HEK293 (cell line): ENCODE measurements at regions not wholly inside any gene's neighbourhood (a gene's known extent, or its start where the extent isn't known, plus 50 kb on each side); places are given as distances from the start of the nearest gene placed in this dataset.

Experiments used
- CTCF ChIA-PET: fragments of 350-600 bp; formaldehyde crosslinking; extraction: SDS; loops from one replicate; lab custom pipeline; 2021; ENCODE audit warnings: antibody characterized with exemption; lab: Yijun Ruan, JAX
- POLR2A ChIA-PET: fragments of 300-600 bp; formaldehyde crosslinking; extraction: SDS; loops from one replicate; lab custom pipeline; 2020; ENCODE audit warnings: antibody characterized with exemption, inconsistent platforms; lab: Yijun Ruan, JAX
- H3K27ac ChIP-seq: fragments of 200-500 bp; sonication (Bioruptor generic); 2 replicates; pipeline ENCODE4 v1.5.1; 2014; ENCODE audit warnings: low read depth, low read length, control low read depth, inconsistent platforms; ENCODE audit errors: extremely low read depth
- H3K36me3 ChIP-seq, 2 experiments: fragments of 200-500 bp in 1 of 2; sonication (Bioruptor generic) in 1 of 2; 1 replicate in 1 of 2; 2 replicates in 1 of 2; pipeline ENCODE4 v1.5.1; 2014 to 2017; ENCODE audit warnings: inconsistent platforms in 2 of 2, low read length in 2 of 2; ENCODE audit not compliant: control insufficient read depth in 2 of 2, insufficient read depth in 1 of 2
- H3K4me1 ChIP-seq: fragments of 200-500 bp; sonication (Bioruptor generic); 2 replicates; pipeline ENCODE4 v1.5.1; 2014; ENCODE audit warnings: mild to moderate bottlenecking, low read length, inconsistent platforms; ENCODE audit not compliant: control insufficient read depth, insufficient read depth
- H3K4me3 ChIP-seq: 2 replicates; pipeline ENCODE4 v1.5.1; 2011; ENCODE audit warnings: low read depth, mild to moderate bottlenecking, control low read depth, low read length, moderate library complexity
- H3K9me3 ChIP-seq: fragments of 200-500 bp; sonication (Bioruptor generic); 2 replicates; pipeline ENCODE4 v1.5.1; 2014; ENCODE audit warnings: low read depth, low read length, inconsistent platforms; ENCODE audit not compliant: control insufficient read depth, insufficient read depth
- BCL11A ChIP-seq: fragments of 450-650 bp; formaldehyde crosslinking; IDR thresholded peaks from 2 replicates; pipeline ENCODE4 v1.5.1; 2016; ENCODE audit warnings: low read depth, missing biosample characterization, missing genetic modification characterization
- GFI1B ChIP-seq: fragments of 450-650 bp; formaldehyde crosslinking; IDR thresholded peaks from 2 replicates; pipeline ENCODE4 v1.5.1; 2016; ENCODE audit warnings: missing biosample characterization, missing genetic modification characterization
- HOXD13 ChIP-seq: sonication (generic); formaldehyde crosslinking; IDR thresholded peaks from 2 replicates; pipeline ENCODE4 v1.8.0; 2022; ENCODE audit warnings: missing genetic modification reagents, borderline replicate concordance
- IKZF3 ChIP-seq: fragments of 450-650 bp; IDR thresholded peaks from 2 replicates; pipeline ENCODE4 v1.5.0; 2018; ENCODE audit warnings: missing biosample characterization, mild to moderate bottlenecking, missing genetic modification characterization, moderate library complexity
- RBAK ChIP-seq: fragments of 450-650 bp; formaldehyde crosslinking; IDR thresholded peaks from 2 replicates; pipeline ENCODE4 v1.5.1; 2016; ENCODE audit warnings: missing biosample characterization, missing genetic modification characterization
- TRIM28 ChIP-seq: IDR thresholded peaks from 2 replicates; pipeline ENCODE4 v1.6.1; 2011; ENCODE audit warnings: low read length, control low read depth, borderline replicate concordance
- ZNF10 ChIP-seq: fragments of 450-650 bp; formaldehyde crosslinking; IDR thresholded peaks from 2 replicates; pipeline ENCODE4 v1.5.1; 2017; ENCODE audit warnings: missing biosample characterization, missing genetic modification characterization
- ZNF133 ChIP-seq: fragments of 450-650 bp; formaldehyde crosslinking; IDR thresholded peaks from 2 replicates; pipeline ENCODE4 v1.5.1; 2016; ENCODE audit warnings: missing biosample characterization, missing genetic modification characterization
- ZNF140 ChIP-seq: fragments of 450-650 bp; formaldehyde crosslinking; IDR thresholded peaks from 2 replicates; pipeline ENCODE4 v1.5.1; 2016; ENCODE audit warnings: missing biosample characterization, missing genetic modification characterization
- ZNF354C ChIP-seq: fragments of 450-650 bp; formaldehyde crosslinking; IDR thresholded peaks from 2 replicates; pipeline ENCODE4 v1.5.1; 2016; ENCODE audit warnings: missing biosample characterization, missing genetic modification characterization, low read depth, borderline replicate concordance
- ZNF394 ChIP-seq: fragments of 450-650 bp; formaldehyde crosslinking; IDR thresholded peaks from 2 replicates; pipeline ENCODE4 v1.5.1; 2016; ENCODE audit warnings: missing biosample characterization, missing genetic modification characterization, mild to moderate bottlenecking, moderate library complexity, borderline replicate concordance
- ZNF433 ChIP-seq: fragments of 450-650 bp; formaldehyde crosslinking; IDR thresholded peaks from 2 replicates; pipeline ENCODE4 v1.5.1; 2016; ENCODE audit warnings: missing biosample characterization, missing genetic modification characterization, low read depth
- ZNF600 ChIP-seq: fragments of 450-650 bp; formaldehyde crosslinking; IDR thresholded peaks from 2 replicates; pipeline ENCODE4 v1.5.1; 2016; ENCODE audit warnings: missing biosample characterization, missing genetic modification characterization
- ZNF626 ChIP-seq: fragments of 450-650 bp; sonication (Bioruptor Pico); formaldehyde crosslinking; IDR thresholded peaks from 2 replicates; pipeline ENCODE4 v1.5.1; 2018; ENCODE audit warnings: missing biosample characterization, missing genetic modification characterization, inconsistent platforms
- ZNF837 ChIP-seq: fragments of 450-650 bp; formaldehyde crosslinking; IDR thresholded peaks from 2 replicates; pipeline ENCODE4 v1.5.1; 2016; ENCODE audit warnings: missing biosample characterization, missing genetic modification characterization
- TF ChIP-seq, protein P1 (sequence below): IDR thresholded peaks from 2 replicates; pipeline ENCODE4 v1.6.1; 2011; ENCODE audit warnings: mild to moderate bottlenecking, low read depth, low read length, borderline replicate concordance
- TF ChIP-seq, protein P2 (sequence below): sonication (generic); formaldehyde crosslinking; IDR thresholded peaks from 2 replicates; pipeline ENCODE4 v1.8.1; 2022; ENCODE audit warnings: mild to moderate bottlenecking, moderate library complexity, missing genetic modification reagents
- TF ChIP-seq, protein P3 (sequence below): fragments of 450-650 bp; formaldehyde crosslinking; IDR thresholded peaks from 2 replicates; pipeline ENCODE4 v1.5.1; 2016; ENCODE audit warnings: missing biosample characterization, missing genetic modification characterization
- TF ChIP-seq, protein P4 (sequence below): fragments of 450-650 bp; formaldehyde crosslinking; IDR thresholded peaks from 2 replicates; pipeline ENCODE4 v1.5.1; 2016; ENCODE audit warnings: missing biosample characterization, missing genetic modification characterization
- TF ChIP-seq, protein P5 (sequence below): fragments of 450-650 bp; formaldehyde crosslinking; IDR thresholded peaks from 2 replicates; pipeline ENCODE4 v1.5.1; 2016; ENCODE audit warnings: missing biosample characterization, missing genetic modification characterization

DNA sequence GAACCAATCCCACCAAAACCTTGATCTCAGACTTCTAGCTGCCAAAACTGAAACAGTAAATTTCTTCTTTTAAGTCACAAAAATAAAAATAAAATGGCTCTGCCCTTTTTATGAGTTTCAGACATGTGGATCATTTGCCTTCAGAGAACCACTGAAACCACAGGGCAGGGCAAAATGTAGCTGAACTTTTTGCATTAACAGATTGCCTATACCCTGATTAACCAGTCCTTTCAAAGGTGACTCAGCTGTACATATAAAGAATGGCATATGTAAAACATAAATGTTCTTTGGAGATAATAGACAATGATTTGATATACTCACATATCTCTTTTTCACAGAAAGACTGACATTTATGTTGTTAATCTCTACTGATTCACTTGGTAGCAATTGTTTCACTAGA lies 187.1 kb upstream of the GRIN3A start:
- Histone ChIP-seq H3K4me1 (no peaks in the 10 kb centered on the region), H3K36me3 (no peaks in the 10 kb centered on the region), H3K27ac (no peak overlapping the region)
- CTCF ChIA-PET: no interaction called here
- TF ChIP-seq, protein P1, sequence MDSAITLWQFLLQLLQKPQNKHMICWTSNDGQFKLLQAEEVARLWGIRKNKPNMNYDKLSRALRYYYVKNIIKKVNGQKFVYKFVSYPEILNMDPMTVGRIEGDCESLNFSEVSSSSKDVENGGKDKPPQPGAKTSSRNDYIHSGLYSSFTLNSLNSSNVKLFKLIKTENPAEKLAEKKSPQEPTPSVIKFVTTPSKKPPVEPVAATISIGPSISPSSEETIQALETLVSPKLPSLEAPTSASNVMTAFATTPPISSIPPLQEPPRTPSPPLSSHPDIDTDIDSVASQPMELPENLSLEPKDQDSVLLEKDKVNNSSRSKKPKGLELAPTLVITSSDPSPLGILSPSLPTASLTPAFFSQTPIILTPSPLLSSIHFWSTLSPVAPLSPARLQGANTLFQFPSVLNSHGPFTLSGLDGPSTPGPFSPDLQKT: no peak
- TF ChIP-seq, protein P2, sequence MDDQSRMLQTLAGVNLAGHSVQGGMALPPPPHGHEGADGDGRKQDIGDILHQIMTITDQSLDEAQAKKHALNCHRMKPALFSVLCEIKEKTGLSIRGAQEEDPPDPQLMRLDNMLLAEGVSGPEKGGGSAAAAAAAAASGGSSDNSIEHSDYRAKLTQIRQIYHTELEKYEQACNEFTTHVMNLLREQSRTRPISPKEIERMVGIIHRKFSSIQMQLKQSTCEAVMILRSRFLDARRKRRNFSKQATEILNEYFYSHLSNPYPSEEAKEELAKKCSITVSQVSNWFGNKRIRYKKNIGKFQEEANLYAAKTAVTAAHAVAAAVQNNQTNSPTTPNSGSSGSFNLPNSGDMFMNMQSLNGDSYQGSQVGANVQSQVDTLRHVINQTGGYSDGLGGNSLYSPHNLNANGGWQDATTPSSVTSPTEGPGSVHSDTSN (CRISPR knock-in tag): no peak
- TF ChIP-seq ZNF140 (tag by site-specific recombination): no peak
- TF ChIP-seq, protein P3, sequence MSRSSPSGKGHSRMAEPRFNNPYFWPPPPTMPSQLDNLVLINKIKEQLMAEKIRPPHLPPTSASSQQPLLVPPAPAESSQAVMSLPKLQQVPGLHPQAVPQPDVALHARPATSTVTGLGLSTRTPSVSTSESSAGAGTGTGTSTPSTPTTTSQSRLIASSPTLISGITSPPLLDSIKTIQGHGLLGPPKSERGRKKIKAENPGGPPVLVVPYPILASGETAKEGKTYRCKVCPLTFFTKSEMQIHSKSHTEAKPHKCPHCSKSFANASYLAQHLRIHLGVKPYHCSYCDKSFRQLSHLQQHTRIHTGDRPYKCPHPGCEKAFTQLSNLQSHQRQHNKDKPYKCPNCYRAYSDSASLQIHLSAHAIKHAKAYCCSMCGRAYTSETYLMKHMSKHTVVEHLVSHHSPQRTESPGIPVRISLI: no peak
- TF ChIP-seq HOXD13 (CRISPR knock-in tag): no peak
- no peak for TF ChIP-seq ZNF837 (tag by site-specific recombination)
- TF ChIP-seq, protein P4, sequence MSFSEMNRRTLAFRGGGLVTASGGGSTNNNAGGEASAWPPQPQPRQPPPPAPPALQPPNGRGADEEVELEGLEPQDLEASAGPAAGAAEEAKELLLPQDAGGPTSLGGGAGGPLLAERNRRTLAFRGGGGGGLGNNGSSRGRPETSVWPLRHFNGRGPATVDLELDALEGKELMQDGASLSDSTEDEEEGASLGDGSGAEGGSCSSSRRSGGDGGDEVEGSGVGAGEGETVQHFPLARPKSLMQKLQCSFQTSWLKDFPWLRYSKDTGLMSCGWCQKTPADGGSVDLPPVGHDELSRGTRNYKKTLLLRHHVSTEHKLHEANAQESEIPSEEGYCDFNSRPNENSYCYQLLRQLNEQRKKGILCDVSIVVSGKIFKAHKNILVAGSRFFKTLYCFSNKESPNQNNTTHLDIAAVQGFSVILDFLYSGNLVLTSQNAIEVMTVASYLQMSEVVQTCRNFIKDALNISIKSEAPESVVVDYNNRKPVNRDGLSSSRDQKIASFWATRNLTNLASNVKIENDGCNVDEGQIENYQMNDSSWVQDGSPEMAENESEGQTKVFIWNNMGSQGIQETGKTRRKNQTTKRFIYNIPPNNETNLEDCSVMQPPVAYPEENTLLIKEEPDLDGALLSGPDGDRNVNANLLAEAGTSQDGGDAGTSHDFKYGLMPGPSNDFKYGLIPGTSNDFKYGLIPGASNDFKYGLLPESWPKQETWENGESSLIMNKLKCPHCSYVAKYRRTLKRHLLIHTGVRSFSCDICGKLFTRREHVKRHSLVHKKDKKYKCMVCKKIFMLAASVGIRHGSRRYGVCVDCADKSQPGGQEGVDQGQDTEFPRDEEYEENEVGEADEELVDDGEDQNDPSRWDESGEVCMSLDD (tag by site-specific recombination): no peak
- TF ChIP-seq ZNF354C (tag by site-specific recombination): no peak
- TF ChIP-seq ZNF433 (tag by site-specific recombination): no peak
- TF ChIP-seq, all 188 proteins: peak for 0
- POLR2A ChIA-PET: no interaction called here
- Histone ChIP-seq H3K4me3 (no peak overlapping the region), H3K9me3 (no peaks in the 10 kb centered on the region)

DNA sequence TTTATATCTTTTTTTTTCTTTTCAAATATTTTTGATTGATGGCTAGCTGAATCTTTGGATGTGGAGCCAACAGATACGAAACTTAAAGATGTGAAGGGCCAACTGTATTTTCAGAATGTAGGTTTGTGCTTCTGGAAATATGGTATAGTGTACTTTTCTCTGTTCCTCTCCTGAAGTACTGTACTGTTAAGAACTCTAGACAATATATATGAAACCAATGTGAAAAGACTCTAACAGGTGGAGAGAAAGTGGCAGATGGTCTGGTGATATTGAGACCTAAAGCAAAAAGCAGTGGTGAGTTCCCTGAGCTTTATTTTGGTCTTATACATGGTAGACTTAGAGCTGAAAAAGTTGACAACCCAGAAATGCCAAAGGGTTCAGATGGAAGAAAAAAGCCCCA lies 185.0 kb upstream of the GRIN3A start:
- Histone ChIP-seq H3K27ac (no peak overlapping the region), H3K4me1 (no peaks in the 10 kb centered on the region), H3K9me3 (no peaks in the 10 kb centered on the region), H3K4me3 (no peak overlapping the region), H3K36me3 (no peaks in the 10 kb centered on the region)
- POLR2A ChIA-PET: no interaction called here
- CTCF ChIA-PET: interaction anchor here (0.6 to 1.1 kb wide), 2 partner anchors 34 to 475 kb away, joined by 3 read pairs; no protein-coding TSS in a partner anchor
- no peak for TF ChIP-seq IKZF3 (tag by site-specific recombination)
- TF ChIP-seq, protein P5, sequence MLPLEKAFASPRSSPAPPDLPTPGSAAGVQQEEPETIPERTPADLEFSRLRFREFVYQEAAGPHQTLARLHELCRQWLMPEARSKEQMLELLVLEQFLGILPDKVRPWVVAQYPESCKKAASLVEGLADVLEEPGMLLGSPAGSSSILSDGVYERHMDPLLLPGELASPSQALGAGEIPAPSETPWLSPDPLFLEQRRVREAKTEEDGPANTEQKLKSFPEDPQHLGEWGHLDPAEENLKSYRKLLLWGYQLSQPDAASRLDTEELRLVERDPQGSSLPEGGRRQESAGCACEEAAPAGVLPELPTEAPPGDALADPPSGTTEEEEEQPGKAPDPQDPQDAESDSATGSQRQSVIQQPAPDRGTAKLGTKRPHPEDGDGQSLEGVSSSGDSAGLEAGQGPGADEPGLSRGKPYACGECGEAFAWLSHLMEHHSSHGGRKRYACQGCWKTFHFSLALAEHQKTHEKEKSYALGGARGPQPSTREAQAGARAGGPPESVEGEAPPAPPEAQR (tag by site-specific recombination): no peak
- TF ChIP-seq ZNF394 (tag by site-specific recombination): no peak
- no peak for TF ChIP-seq ZNF626 (tag by site-specific recombination)
- no peak for TF ChIP-seq ZNF10 (tag by site-specific recombination)
- no peak for TF ChIP-seq GFI1B (tag by site-specific recombination)
- TF ChIP-seq ZNF600 (tag by site-specific recombination): no peak
- no peak for TF ChIP-seq BCL11A (tag by site-specific recombination)
- TF ChIP-seq ZNF133 (tag by site-specific recombination): no peak
- no peak for TF ChIP-seq TRIM28
- no peak for TF ChIP-seq RBAK (tag by site-specific recombination)
